CD14-positive monocyte (primary cell): ENCODE measurements at regions not wholly inside any gene's neighbourhood (a gene's known extent, or its start where the extent isn't known, plus 50 kb on each side); places are given as distances from the start of the nearest gene placed in this dataset.

ENCODE experiments used
- DNase-seq, 3 donors: peaks; one replicate each; pipeline ENCODE4 v3.0.0-alpha.2; 2011 to 2022
- H2AFZ ChIP-seq: 2 replicates; pipeline ENCODE4 v1.6.0; 2012; ENCODE audit warnings: mild to moderate bottlenecking, low read depth, low read length, inconsistent platforms; ENCODE audit not compliant: insufficient read depth, poor library complexity, severe bottlenecking
- H3K27ac ChIP-seq, 2 donors: 1 replicate in 1 of 2; 2 replicates in 1 of 2; pipeline ENCODE4 v1.5.1; 2012 to 2013; ENCODE audit warnings: low read length in 2 of 2, control low read depth in 1 of 2, inconsistent platforms in 1 of 2, low read depth in 1 of 2, mild to moderate bottlenecking in 1 of 2
- H3K27me3 ChIP-seq, 2 donors: one replicate each; pipeline versions ENCODE4 v1.6.0 to v1.6.1; 2011 to 2013; ENCODE audit warnings: low read length in 2 of 2; ENCODE audit not compliant: control insufficient read depth in 2 of 2, insufficient read depth in 2 of 2
- H3K36me3 ChIP-seq, 2 donors: replicated peaks in 1 of 2; 1 replicate in 1 of 2; 2 replicates in 1 of 2; pipeline versions ENCODE4 v1.5.1 to v1.6.1; 2012 to 2013; ENCODE audit warnings: low read length in 2 of 2, control low read depth in 1 of 2, inconsistent platforms in 1 of 2, mild to moderate bottlenecking in 1 of 2; ENCODE audit not compliant: insufficient read depth in 2 of 2, control insufficient read depth in 1 of 2
- H3K4me1 ChIP-seq, 2 donors: 1 replicate in 1 of 2; 2 replicates in 1 of 2; pipeline versions ENCODE4 v1.5.1 to v1.6.1; 2012 to 2013; ENCODE audit warnings: low read length in 2 of 2, control low read depth in 1 of 2, inconsistent platforms in 1 of 2, mild to moderate bottlenecking in 1 of 2, moderate library complexity in 1 of 2; ENCODE audit not compliant: insufficient read depth in 2 of 2, control insufficient read depth in 1 of 2
- H3K4me2 ChIP-seq: replicated peaks from 2 replicates; pipeline ENCODE3; 2012; ENCODE audit warnings: low read length, moderate library complexity, mild to moderate bottlenecking; ENCODE audit not compliant: poor library complexity, severe bottlenecking; ENCODE audit errors: extremely low read depth
- H3K4me3 ChIP-seq, 3 experiments: fragments of 200-600 bp in 1 of 3; sonication (generic) in 1 of 3; replicated peaks in 1 of 3; 1 replicate in 2 of 3; 2 replicates in 1 of 3; pipeline ENCODE4 v1.5.1; 2011 to 2013; ENCODE audit warnings: low read length in 3 of 3, mild to moderate bottlenecking in 3 of 3, control low read depth in 2 of 3, low read depth in 2 of 3, inconsistent platforms in 1 of 3, moderate library complexity in 1 of 3
- H3K79me2 ChIP-seq: 2 replicates; pipeline ENCODE4 v1.6.0; 2012; ENCODE audit warnings: mild to moderate bottlenecking, control low read depth, inconsistent platforms, low read length, moderate library complexity; ENCODE audit not compliant: insufficient read depth
- H3K9ac ChIP-seq: 2 replicates; pipeline ENCODE4 v1.6.0; 2017; ENCODE audit warnings: low read length, mild to moderate bottlenecking; ENCODE audit not compliant: insufficient read depth, poor library complexity, severe bottlenecking
- H3K9me3 ChIP-seq, 2 donors: replicated peaks in 1 of 2; 1 replicate in 1 of 2; 2 replicates in 1 of 2; pipeline versions ENCODE4 v1.5.1 to v1.6.1; 2012 to 2013; ENCODE audit warnings: low read length in 2 of 2, control low read depth in 1 of 2; ENCODE audit not compliant: control insufficient read depth in 1 of 2, insufficient read depth in 1 of 2
- H4K20me1 ChIP-seq: 2 replicates; pipeline ENCODE4 v1.6.0; 2012; ENCODE audit warnings: mild to moderate bottlenecking, low read length, control low read depth, moderate library complexity; ENCODE audit not compliant: insufficient read depth
- H3K27ac Mint-ChIP-seq, 7 donors: one replicate each; pipeline ENCODE4 v1.8.0; 2020; ENCODE audit warnings: mild to moderate bottlenecking in 7 of 7, mixed read lengths in 7 of 7, moderate library complexity in 6 of 7, inconsistent platforms in 2 of 7
- H3K27me3 Mint-ChIP-seq, 3 donors: one replicate each; pipeline ENCODE4 v1.8.0; 2021 to 2022; ENCODE audit warnings: low read depth in 3 of 3, mild to moderate bottlenecking in 3 of 3, mixed read lengths in 3 of 3, moderate library complexity in 3 of 3, inconsistent platforms in 1 of 3
- H3K36me3 Mint-ChIP-seq, 2 donors: one replicate each; pipeline ENCODE4 v1.8.0; 2020; ENCODE audit warnings: mixed read lengths in 2 of 2, inconsistent platforms in 1 of 2, mild to moderate bottlenecking in 1 of 2
- H3K4me1 Mint-ChIP-seq: one replicate; pipeline ENCODE4 v1.8.0; 2020; ENCODE audit warnings: mild to moderate bottlenecking, mixed read lengths
- H3K4me3 Mint-ChIP-seq, 2 donors: one replicate each; pipeline ENCODE4 v1.8.0; 2020; ENCODE audit warnings: mild to moderate bottlenecking in 2 of 2, mixed read lengths in 2 of 2, moderate library complexity in 1 of 2
- H3K9me3 Mint-ChIP-seq, 7 donors: one replicate each; pipeline ENCODE4 v1.8.0; 2020 to 2022; ENCODE audit warnings: mixed read lengths in 7 of 7, mild to moderate bottlenecking in 6 of 7, moderate library complexity in 6 of 7, inconsistent platforms in 2 of 7
- WGBS: methylation state at CpG from one replicate; pipeline ENCODE4 v1.1.5; 2013; ENCODE audit warnings: missing lambda C conversion rate; ENCODE audit not compliant: insufficient coverage; 5-methylcytosine and 5-hydroxymethylcytosine counted together
- intact Hi-C, 2 donors: fragments of 100-400 bp; cut with micrococcal nuclease; formaldehyde crosslinking; loops; one replicate each; pipeline versions ENCODE4 v1.15.0 to v1.15.1; 2023
- TF ChIP-seq, protein P1 (sequence below): fragments of 200-600 bp; IDR thresholded peaks from one replicate; pipeline ENCODE4 v1.8.0; 2022; ENCODE audit warnings: antibody characterized with exemption, mild to moderate bottlenecking

DNA sequence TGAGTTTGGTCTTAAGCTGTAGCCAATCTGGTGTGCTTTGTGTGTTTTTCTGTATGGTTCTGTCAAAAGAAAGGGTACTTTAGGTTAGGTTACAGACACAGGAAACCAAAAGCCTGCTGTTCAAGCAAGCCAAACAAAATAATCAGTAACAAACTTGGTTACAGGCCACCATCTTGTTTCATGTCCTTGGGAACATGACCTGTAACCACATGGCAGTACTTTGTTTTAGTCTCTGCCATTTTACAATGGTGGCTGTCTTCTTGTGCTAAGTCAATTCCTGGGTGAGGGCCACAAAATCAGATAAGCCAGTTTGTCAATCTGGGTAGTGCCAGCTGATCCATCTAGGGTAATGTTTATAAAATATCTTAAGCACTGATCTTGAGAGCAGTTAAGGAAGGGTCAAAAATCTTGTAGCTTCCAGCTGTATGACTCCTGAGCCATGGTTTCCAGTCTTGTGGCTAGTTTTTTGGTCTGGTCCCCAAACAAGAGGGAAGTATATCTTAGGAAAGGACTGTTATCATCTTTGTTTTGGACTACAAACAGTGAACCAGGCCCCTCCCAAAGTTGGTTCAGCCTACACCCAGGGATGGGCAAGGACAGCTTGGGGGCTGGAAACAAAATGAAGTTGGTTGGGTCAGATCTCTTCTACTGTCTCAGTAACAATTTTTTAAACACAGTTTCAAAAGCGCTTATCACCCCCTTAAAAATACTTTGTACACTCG is 90.0 kb downstream of the IGLL5 start:
- Histone ChIP-seq H3K4me1 (no peaks in the 10 kb centered on the region), H4K20me1 (no peaks in the 10 kb centered on the region), H3K36me3 (no peaks in the 10 kb centered on the region), H3K27me3 (no peaks in the 10 kb centered on the region), H3K9me3 (peaks cover 3 to 35% of the 10 kb centered on the region in 2 donors), H3K4me3 (no peak overlapping the region), H3K4me2 (no peak overlapping the region), H3K9ac (no peak overlapping the region), H3K27ac (no peak overlapping the region), H3K79me2 (no peaks in the 10 kb centered on the region), H2AFZ (no peak overlapping the region)
- intact Hi-C loops, result no loop called here
- Mint-ChIP-seq H3K9me3 (peaks cover 0 to 27% (median 12%) of the 10 kb centered on the region in 7 donors), H3K4me1 (no peaks in the 10 kb centered on the region), H3K36me3 (no peaks in the 10 kb centered on the region), H3K27ac (no peak overlapping the region), H3K4me3 (no peak overlapping the region), H3K27me3 (peaks cover 6 to 8% (median 8%) of the 10 kb centered on the region in 3 donors)
- WGBS, result no CpG with 5 or more reads among the region's 2 CpGs
- no peak for DNase-seq
- TF ChIP-seq, protein P1, sequence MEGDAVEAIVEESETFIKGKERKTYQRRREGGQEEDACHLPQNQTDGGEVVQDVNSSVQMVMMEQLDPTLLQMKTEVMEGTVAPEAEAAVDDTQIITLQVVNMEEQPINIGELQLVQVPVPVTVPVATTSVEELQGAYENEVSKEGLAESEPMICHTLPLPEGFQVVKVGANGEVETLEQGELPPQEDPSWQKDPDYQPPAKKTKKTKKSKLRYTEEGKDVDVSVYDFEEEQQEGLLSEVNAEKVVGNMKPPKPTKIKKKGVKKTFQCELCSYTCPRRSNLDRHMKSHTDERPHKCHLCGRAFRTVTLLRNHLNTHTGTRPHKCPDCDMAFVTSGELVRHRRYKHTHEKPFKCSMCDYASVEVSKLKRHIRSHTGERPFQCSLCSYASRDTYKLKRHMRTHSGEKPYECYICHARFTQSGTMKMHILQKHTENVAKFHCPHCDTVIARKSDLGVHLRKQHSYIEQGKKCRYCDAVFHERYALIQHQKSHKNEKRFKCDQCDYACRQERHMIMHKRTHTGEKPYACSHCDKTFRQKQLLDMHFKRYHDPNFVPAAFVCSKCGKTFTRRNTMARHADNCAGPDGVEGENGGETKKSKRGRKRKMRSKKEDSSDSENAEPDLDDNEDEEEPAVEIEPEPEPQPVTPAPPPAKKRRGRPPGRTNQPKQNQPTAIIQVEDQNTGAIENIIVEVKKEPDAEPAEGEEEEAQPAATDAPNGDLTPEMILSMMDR, result no peak

DNA sequence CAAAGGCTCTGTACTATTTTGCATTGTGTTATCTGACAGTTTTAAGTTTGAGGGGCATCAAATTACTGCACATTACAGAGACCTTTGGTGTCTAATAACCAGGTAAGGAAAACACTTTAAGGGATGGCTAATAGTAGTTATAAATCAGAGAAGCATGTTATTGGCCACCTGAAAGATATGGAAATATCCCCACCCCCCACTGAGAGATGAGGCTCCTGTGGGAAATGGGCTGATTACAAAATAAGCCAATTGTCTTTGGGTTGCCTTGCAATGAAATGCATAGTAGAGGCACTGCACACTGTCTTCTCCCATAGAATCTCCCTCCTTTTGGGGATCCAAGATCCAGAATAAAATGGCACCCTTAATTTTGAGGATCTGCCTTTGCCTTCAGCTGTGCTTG is 91.0 kb downstream of the IGLL5 start:
- no peak overlapping the region for H3K4me2 ChIP-seq
- Mint-ChIP-seq H3K4me3 (no peak overlapping the region), H3K27me3 (peaks cover 4 to 9% (median 6%) of the 10 kb centered on the region in 3 donors), H3K4me1 (no peaks in the 10 kb centered on the region), H3K9me3 (peaks cover 0 to 27% (median 12%) of the 10 kb centered on the region in 7 donors), H3K27ac (no peak overlapping the region), H3K36me3 (no peaks in the 10 kb centered on the region)
- intact Hi-C loops, result no loop called here
- no peak overlapping the region for H2AFZ ChIP-seq
- H3K9ac ChIP-seq, result no peak overlapping the region
- H3K27me3 ChIP-seq, result no peaks in the 10 kb centered on the region
- no peaks in the 10 kb centered on the region for H4K20me1 ChIP-seq
- TF ChIP-seq, protein P1, result no peak
- H3K9me3 ChIP-seq, result peaks cover 3 to 35% of the 10 kb centered on the region in 2 donors
- H3K79me2 ChIP-seq, result no peaks in the 10 kb centered on the region
- no peaks in the 10 kb centered on the region for H3K36me3 ChIP-seq
- H3K4me3 ChIP-seq, result no peak overlapping the region
- no peak for DNase-seq
- H3K4me1 ChIP-seq, result no peaks in the 10 kb centered on the region
- no peak overlapping the region for H3K27ac ChIP-seq
